ENCODE measurements at regions not wholly inside any gene's neighbourhood (a gene's known extent, or its start where the extent isn't known, plus 50 kb on each side); places are given as distances from the start of the nearest gene placed in this dataset.

GRCh38 chr2:3079466-3079865, 298.2 kb downstream of the EIPR1 start:
- no peak overlapping the region for H3K56ac ChIP-seq (replicated peaks; ENCODE audit: insufficient read length, low read depth, low read length)
- no peaks in the 10 kb centered on the region for H3K79me1 ChIP-seq (ENCODE audit: low read depth, low read length)
- H2BK15ac ChIP-seq (ENCODE audit: low read length): no peak overlapping the region
- no peak overlapping the region for H4K91ac ChIP-seq (replicated peaks; ENCODE audit: insufficient read length, low read length)
- no peak overlapping the region for H3K4ac ChIP-seq (replicated peaks; ENCODE audit: insufficient read length, low read depth, low read length)
- no peak overlapping the region for H3K4me2 ChIP-seq (ENCODE audit: insufficient read depth in 1 of 2, low read depth in 2 of 2, low read length in 2 of 2)
- peaks cover 0 to 3% (median under 1%) of the 10 kb centered on the region in 4 experiments; a peak in 2 of 7 replicates for H3K4me1 ChIP-seq (replicated peaks in 1 of 4; ENCODE audit: control insufficient read depth in 3 of 4, insufficient read depth in 4 of 4, low read length in 3 of 4)
- FAIRE-seq: no peak
- H3K23me2 ChIP-seq (ENCODE audit: low read depth, low read length): no peaks in the 10 kb centered on the region
- no peaks in the 10 kb centered on the region for H3K36me3 ChIP-seq (ENCODE audit: control insufficient read depth in 2 of 4, insufficient read depth in 4 of 4, low read length in 3 of 4)
- no peak overlapping the region for H4K5ac ChIP-seq (ENCODE audit: insufficient read length, low read depth, low read length)
- DNase-seq (ENCODE audit: low read depth in 1 of 2, low spot score in 2 of 2): no peak
- H2BK20ac ChIP-seq (ENCODE audit: low read length): no peak overlapping the region
- H3K79me2 ChIP-seq (ENCODE audit: control insufficient read depth in 1 of 2, insufficient read depth in 2 of 2, low read length in 2 of 2): no peaks in the 10 kb centered on the region
- POLR2A ChIA-PET (ENCODE audit: partially characterized antibody): no interaction called here
- no peak overlapping the region for H3K18ac ChIP-seq (ENCODE audit: extremely low read depth, low read length)
- no peak overlapping the region for H3K14ac ChIP-seq (ENCODE audit: insufficient read length)
- no peaks in the 10 kb centered on the region for H3K27me3 ChIP-seq (replicated peaks in 1 of 4; ENCODE audit: control insufficient read depth in 3 of 4, extremely low read depth in 1 of 4, insufficient read depth in 3 of 4, low read length in 3 of 4)
- H3K23ac ChIP-seq (ENCODE audit: insufficient read length): no peak overlapping the region
- H2BK12ac ChIP-seq (ENCODE audit: low read depth, low read length): no peak overlapping the region
- no peak overlapping the region for H3K4me3 ChIP-seq (ENCODE audit: extremely low read depth in 1 of 4, insufficient read depth in 2 of 4, low read depth in 3 of 4, low read length in 4 of 4)
- H2AK5ac ChIP-seq (ENCODE audit: low read depth, low read length): no peak overlapping the region
- H2BK120ac ChIP-seq (replicated peaks; ENCODE audit: low read depth, low read length): no peak overlapping the region
- no peak overlapping the region for H2BK5ac ChIP-seq (ENCODE audit: low read depth, low read length)
- CTCF ChIA-PET (ENCODE audit: partially characterized antibody): interaction anchor here (1.3 to 1.5 kb wide), 2 partner anchors 98 to 118 kb away, joined by 3 to 4 read pairs; no protein-coding TSS in a partner anchor
- TF ChIP-seq CREB1 (IDR thresholded peaks at IDR 0.05) (no peak), TBP (IDR thresholded peaks at IDR 0.05; ENCODE audit: low read depth, low read length) (no peak), FOSL1 (IDR thresholded peaks at IDR 0.05; ENCODE audit: insufficient read depth, low read depth, low read length) (no peak), CBX5 (IDR thresholded peaks at IDR 0.05; ENCODE audit: low read depth, low read length) (no peak), SRF (IDR thresholded peaks at IDR 0.05; ENCODE audit: low read depth, low read length) (no peak)
- no peak overlapping the region for H2AFZ ChIP-seq (ENCODE audit: low read length)
- 97% methylated on average over 2 of the region's 2 CpGs; no CpG with 5 or more reads in 1 of the 2 experiments for WGBS, 2 experiments (ENCODE audit: extremely low coverage in 1 of 2, insufficient coverage in 1 of 2, insufficient read length in 1 of 2, insufficient replicate concordance in 2 of 2, low coverage in 1 of 2, low lambda C conversion rate in 2 of 2, missing lambda C conversion rate in 1 of 2)
- no peak overlapping the region for H3K9ac ChIP-seq (replicated peaks in 1 of 4; ENCODE audit: extremely low read depth in 1 of 4, low read depth in 3 of 4, low read length in 3 of 4)
- no peak overlapping the region for H3K27ac ChIP-seq (ENCODE audit: low read depth, low read length)
- H4K20me1 ChIP-seq (replicated peaks in 1 of 2; ENCODE audit: control insufficient read depth in 1 of 2, insufficient read depth in 2 of 2, low read length in 2 of 2): no peaks in the 10 kb centered on the region
- no peak overlapping the region for H4K8ac ChIP-seq (ENCODE audit: extremely low read depth, insufficient read depth, low read length)
- no peaks in the 10 kb centered on the region for H3K9me3 ChIP-seq (ENCODE audit: insufficient read depth in 2 of 2, low read depth in 1 of 2, low read length in 1 of 2)

Measured in H1 (cell line).